ENCODE measurements at regions not wholly inside any gene's neighbourhood (a gene's known extent, or its start where the extent isn't known, plus 50 kb on each side); places are given as distances from the start of the nearest gene placed in this dataset.

DNA sequence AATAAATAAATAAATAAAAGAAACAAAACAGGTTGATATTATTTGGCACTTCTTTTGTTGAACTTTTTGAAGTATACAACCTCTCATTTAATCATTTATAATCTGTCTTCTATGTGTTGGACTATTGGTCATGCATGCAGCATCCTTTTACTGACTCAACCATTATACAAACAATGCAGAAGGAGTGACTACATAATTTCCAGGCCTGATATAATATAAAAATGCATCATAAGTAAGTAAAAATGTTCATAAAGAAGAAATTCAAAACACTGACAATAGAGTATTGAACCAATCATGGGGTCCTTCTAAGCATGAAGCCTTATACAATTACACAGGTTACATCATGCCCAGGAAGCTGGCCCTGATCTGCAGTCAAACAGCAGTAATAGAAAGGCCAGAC is 141.5 kb upstream of the FN1 start:
- Histone ChIP-seq H3K9me3 (ENCODE audit: control insufficient read depth in 2 of 2, insufficient read depth in 1 of 2, low read length in 1 of 2) (no peaks in the 10 kb centered on the region), H3K4me1 (ENCODE audit: control insufficient read depth in 2 of 2, insufficient read depth in 2 of 2, low read length in 2 of 2) (no peaks in the 10 kb centered on the region), H3K36me3 (ENCODE audit: control insufficient read depth in 2 of 2, insufficient read depth in 2 of 2, low read length in 1 of 2) (no peaks in the 10 kb centered on the region), H3K4me3 (ENCODE audit: low read length in 2 of 2) (no peak overlapping the region), H3K27me3 (ENCODE audit: control insufficient read depth in 2 of 2, insufficient read depth in 1 of 2, low read length in 1 of 2) (no peaks in the 10 kb centered on the region), H3K27ac (ENCODE audit: low read depth in 1 of 2, low read length in 1 of 2) (no peak overlapping the region)
- DNase-seq (ENCODE audit: low read depth in 6 of 9, low spot score in 9 of 9) = no peak

DNA sequence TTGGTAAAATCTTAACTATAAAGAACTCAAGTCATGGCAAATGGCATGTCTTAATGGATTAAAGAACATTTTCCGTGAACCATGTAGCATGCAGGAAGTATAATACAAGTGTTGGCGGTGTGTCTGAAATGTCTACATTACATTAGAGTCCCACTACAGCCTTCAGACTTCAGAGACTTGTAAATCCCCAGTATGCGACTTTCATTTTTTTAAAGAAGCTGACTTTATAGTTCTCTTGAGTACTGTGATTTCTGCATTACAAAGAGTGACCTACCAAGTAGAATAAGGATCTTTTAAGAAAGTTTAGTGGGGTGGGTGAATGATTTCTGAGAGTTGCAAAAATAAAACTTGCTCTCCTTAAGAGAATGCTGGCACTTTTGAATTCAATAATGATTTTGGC is 140.7 kb upstream of the FN1 start:
- Histone ChIP-seq H3K9me3 (ENCODE audit: control insufficient read depth in 2 of 2, insufficient read depth in 1 of 2, low read length in 1 of 2) (no peaks in the 10 kb centered on the region), H3K27me3 (ENCODE audit: control insufficient read depth in 2 of 2, insufficient read depth in 1 of 2, low read length in 1 of 2) (no peaks in the 10 kb centered on the region), H3K4me3 (ENCODE audit: low read length in 2 of 2) (no peak overlapping the region), H3K27ac (ENCODE audit: low read depth in 1 of 2, low read length in 1 of 2) (no peak overlapping the region), H3K4me1 (ENCODE audit: control insufficient read depth in 2 of 2, insufficient read depth in 2 of 2, low read length in 2 of 2) (no peaks in the 10 kb centered on the region), H3K36me3 (ENCODE audit: control insufficient read depth in 2 of 2, insufficient read depth in 2 of 2, low read length in 1 of 2) (no peaks in the 10 kb centered on the region)
- 95% methylated on average over 3 of the region's 3 CpGs for WGBS
- no peak for DNase-seq (ENCODE audit: low read depth in 6 of 9, low spot score in 9 of 9)

DNA sequence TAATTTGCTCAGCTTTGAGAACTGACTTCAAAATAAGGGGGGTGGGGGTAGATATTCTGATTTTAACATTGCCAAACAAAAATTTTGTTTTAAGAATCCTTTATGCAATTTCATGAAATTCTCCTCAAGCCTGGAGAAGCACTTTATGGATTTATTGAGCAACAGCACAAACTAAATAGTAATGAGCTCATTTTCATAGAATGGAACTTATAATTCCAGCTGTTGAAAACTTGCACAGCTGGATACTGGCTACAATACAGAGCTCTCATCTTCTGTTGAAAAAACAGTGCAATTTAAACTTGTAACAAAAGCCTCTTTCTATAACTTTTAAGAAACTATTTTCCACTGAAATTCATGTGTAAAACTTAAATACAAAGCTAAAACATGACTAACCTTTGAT is 137.6 kb upstream of the FN1 start:
- H3K4me3 ChIP-seq (ENCODE audit: low read length in 2 of 2) = no peak overlapping the region
- no peaks in the 10 kb centered on the region for H3K27me3 ChIP-seq (ENCODE audit: control insufficient read depth in 2 of 2, insufficient read depth in 1 of 2, low read length in 1 of 2)
- H3K4me1 ChIP-seq (ENCODE audit: control insufficient read depth in 2 of 2, insufficient read depth in 2 of 2, low read length in 2 of 2) = no peaks in the 10 kb centered on the region
- H3K27ac ChIP-seq (ENCODE audit: low read depth in 1 of 2, low read length in 1 of 2) = no peak overlapping the region
- H3K36me3 ChIP-seq (ENCODE audit: control insufficient read depth in 2 of 2, insufficient read depth in 2 of 2, low read length in 1 of 2) = no peaks in the 10 kb centered on the region
- no peaks in the 10 kb centered on the region for H3K9me3 ChIP-seq (ENCODE audit: control insufficient read depth in 2 of 2, insufficient read depth in 1 of 2, low read length in 1 of 2)
- DNase-seq (ENCODE audit: low read depth in 6 of 9, low spot score in 9 of 9) = no peak

DNA sequence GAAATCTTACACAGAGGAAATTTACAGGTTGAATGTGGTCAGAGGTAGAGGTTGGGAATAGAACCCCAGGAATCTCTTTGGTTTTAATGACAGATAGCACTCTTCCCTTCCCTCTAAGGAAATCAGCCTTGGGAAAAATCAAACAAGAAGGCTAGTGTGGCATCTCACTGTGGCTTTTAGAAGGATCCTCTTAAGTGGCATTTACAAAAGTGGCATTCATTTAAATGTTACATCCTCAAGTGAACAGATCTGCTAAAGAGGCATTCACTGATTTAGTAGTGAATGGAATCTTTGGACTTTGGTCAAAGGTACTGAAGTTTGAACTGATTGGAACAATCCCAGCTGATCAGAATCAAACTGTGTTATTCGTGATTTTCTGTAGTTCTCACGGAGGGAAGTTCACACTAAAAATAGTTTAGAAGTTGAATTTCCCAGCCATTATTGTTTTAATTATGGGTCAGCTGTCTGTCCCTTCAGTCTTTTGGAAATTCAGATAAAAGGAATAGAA is 136.5 kb upstream of the FN1 start:
- H3K9me3 ChIP-seq (ENCODE audit: control insufficient read depth in 2 of 2, insufficient read depth in 1 of 2, low read length in 1 of 2) = no peaks in the 10 kb centered on the region
- H3K4me1 ChIP-seq (ENCODE audit: control insufficient read depth in 2 of 2, insufficient read depth in 2 of 2, low read length in 2 of 2) = no peaks in the 10 kb centered on the region
- no peaks in the 10 kb centered on the region for H3K27me3 ChIP-seq (ENCODE audit: control insufficient read depth in 2 of 2, insufficient read depth in 1 of 2, low read length in 1 of 2)
- no peak for DNase-seq (ENCODE audit: low read depth in 6 of 9, low spot score in 9 of 9)
- H3K36me3 ChIP-seq (ENCODE audit: control insufficient read depth in 2 of 2, insufficient read depth in 2 of 2, low read length in 1 of 2) = no peaks in the 10 kb centered on the region
- no peak overlapping the region for H3K4me3 ChIP-seq (ENCODE audit: low read length in 2 of 2)
- 96% methylated on average over 2 of the region's 2 CpGs for WGBS
- H3K27ac ChIP-seq (ENCODE audit: low read depth in 1 of 2, low read length in 1 of 2) = no peak overlapping the region

DNA sequence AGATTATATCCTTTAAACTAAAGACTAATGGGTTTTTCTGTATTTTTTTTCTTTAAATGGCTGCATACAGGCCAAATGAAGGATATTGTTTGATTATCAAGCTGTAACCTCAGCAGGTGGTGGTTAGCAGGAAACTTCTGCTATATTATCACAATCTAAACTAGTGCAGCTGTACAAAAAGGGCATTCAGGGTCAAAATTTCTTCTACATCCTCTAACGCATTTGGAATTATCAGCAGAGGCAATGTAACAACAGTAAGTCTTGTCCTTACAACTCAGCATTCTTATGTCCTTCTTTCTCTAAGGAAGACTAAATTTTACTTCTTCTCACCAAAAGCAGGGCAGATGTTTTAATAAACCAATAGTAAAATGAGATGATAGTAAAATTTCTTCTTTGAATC is 135.8 kb upstream of the FN1 start:
- H3K36me3 ChIP-seq (ENCODE audit: control insufficient read depth in 2 of 2, insufficient read depth in 2 of 2, low read length in 1 of 2) = no peaks in the 10 kb centered on the region
- H3K4me3 ChIP-seq (ENCODE audit: low read length in 2 of 2) = no peak overlapping the region
- no peaks in the 10 kb centered on the region for H3K27me3 ChIP-seq (ENCODE audit: control insufficient read depth in 2 of 2, insufficient read depth in 1 of 2, low read length in 1 of 2)
- H3K4me1 ChIP-seq (ENCODE audit: control insufficient read depth in 2 of 2, insufficient read depth in 2 of 2, low read length in 2 of 2) = no peaks in the 10 kb centered on the region
- WGBS = 17% methylated on average over 1 of the region's 1 CpG
- no peaks in the 10 kb centered on the region for H3K9me3 ChIP-seq (ENCODE audit: control insufficient read depth in 2 of 2, insufficient read depth in 1 of 2, low read length in 1 of 2)
- no peak for DNase-seq (ENCODE audit: low read depth in 6 of 9, low spot score in 9 of 9)
- H3K27ac ChIP-seq (ENCODE audit: low read depth in 1 of 2, low read length in 1 of 2) = no peak overlapping the region

DNA sequence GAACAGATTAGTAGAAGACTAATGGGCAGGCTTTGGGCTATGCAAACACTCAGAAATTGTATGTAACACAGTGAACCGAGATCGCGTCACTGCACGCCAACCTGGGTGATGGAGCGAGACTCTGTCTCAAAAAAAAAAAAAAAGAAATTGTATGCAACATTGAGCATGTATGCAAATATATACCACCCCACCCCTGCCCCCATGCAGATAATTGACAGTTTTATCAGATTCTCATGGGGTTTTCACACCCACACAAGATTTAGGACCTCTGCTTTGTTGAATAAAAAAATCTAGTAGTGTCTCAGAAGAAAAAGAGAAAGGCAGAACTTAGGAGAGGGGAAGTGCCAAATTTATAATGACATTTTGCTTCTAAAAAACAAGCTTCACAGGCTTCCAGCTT is 131.6 kb upstream of the FN1 start:
- WGBS = 97% methylated on average over 5 of the region's 5 CpGs
- H3K4me3 ChIP-seq (ENCODE audit: low read length in 2 of 2) = no peak overlapping the region

DNA sequence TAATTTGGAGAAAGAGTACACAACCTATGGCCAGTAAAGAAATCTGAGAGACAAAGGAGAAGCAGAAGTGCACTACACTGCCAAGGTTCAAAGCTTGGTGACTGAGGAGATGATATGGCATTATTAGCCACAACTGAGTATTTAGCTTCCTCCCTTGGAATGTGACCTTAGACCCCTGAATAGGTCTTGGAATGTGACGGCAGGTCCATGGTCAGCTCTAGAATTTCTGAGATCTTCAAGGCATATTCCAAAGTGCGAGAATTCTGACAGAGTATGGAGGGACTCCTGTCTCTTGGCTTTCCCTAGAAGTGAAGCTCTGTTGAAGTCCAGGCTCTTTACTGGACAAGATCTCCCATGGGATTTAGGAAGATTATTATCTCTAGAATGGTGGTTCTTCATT is 130.0 kb upstream of the FN1 start:
- H3K36me3 ChIP-seq (ENCODE audit: control insufficient read depth in 2 of 2, insufficient read depth in 2 of 2, low read length in 1 of 2) = no peaks in the 10 kb centered on the region
- no peak overlapping the region for H3K4me3 ChIP-seq (ENCODE audit: low read length in 2 of 2)
- DNase-seq (ENCODE audit: low read depth in 6 of 9, low spot score in 9 of 9) = no peak
- H3K27ac ChIP-seq (ENCODE audit: low read depth in 1 of 2, low read length in 1 of 2) = no peak overlapping the region
- H3K9me3 ChIP-seq (ENCODE audit: control insufficient read depth in 2 of 2, insufficient read depth in 1 of 2, low read length in 1 of 2) = no peaks in the 10 kb centered on the region
- 97% methylated on average over 2 of the region's 2 CpGs for WGBS
- no peaks in the 10 kb centered on the region for H3K27me3 ChIP-seq (ENCODE audit: control insufficient read depth in 2 of 2, insufficient read depth in 1 of 2, low read length in 1 of 2)
- no peaks in the 10 kb centered on the region for H3K4me1 ChIP-seq (ENCODE audit: control insufficient read depth in 2 of 2, insufficient read depth in 2 of 2, low read length in 2 of 2)

More for the DNA sequence above, 131.6 kb upstream of the FN1 start:
- Histone ChIP-seq H3K4me1 (ENCODE audit: control insufficient read depth in 2 of 2, insufficient read depth in 2 of 2, low read length in 2 of 2) (no peaks in the 10 kb centered on the region), H3K27me3 (ENCODE audit: control insufficient read depth in 2 of 2, insufficient read depth in 1 of 2, low read length in 1 of 2) (no peaks in the 10 kb centered on the region), H3K36me3 (ENCODE audit: control insufficient read depth in 2 of 2, insufficient read depth in 2 of 2, low read length in 1 of 2) (no peaks in the 10 kb centered on the region), H3K9me3 (ENCODE audit: control insufficient read depth in 2 of 2, insufficient read depth in 1 of 2, low read length in 1 of 2) (no peaks in the 10 kb centered on the region), H3K27ac (ENCODE audit: low read depth in 1 of 2, low read length in 1 of 2) (no peak overlapping the region)
- DNase-seq (ENCODE audit: low read depth in 6 of 9, low spot score in 9 of 9) = no peak

DNA sequence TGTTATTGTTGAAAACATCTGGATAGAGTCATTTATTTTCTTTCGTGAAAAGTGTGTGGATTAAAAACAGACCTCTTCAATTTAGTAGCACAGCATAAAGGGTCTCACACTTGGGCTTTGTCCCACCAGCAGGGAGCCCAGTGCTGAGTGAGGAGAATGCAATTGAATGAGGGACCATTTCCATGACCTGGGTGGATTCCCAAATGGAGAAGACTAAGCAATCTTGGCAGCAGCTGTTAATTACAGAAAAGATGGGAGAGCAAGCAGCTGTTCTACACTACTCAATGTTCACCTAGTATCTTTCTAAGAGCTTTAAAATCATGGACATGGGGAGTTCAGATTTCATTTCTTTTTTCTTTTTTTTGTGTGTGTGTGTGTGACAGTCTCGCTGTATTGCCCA is 121.8 kb upstream of the FN1 start:
- 96% methylated on average over 2 of the region's 2 CpGs for WGBS
- no peak overlapping the region for H3K4me3 ChIP-seq (ENCODE audit: low read length in 2 of 2)
- no peak for DNase-seq (ENCODE audit: low read depth in 6 of 9, low spot score in 9 of 9)

DNA sequence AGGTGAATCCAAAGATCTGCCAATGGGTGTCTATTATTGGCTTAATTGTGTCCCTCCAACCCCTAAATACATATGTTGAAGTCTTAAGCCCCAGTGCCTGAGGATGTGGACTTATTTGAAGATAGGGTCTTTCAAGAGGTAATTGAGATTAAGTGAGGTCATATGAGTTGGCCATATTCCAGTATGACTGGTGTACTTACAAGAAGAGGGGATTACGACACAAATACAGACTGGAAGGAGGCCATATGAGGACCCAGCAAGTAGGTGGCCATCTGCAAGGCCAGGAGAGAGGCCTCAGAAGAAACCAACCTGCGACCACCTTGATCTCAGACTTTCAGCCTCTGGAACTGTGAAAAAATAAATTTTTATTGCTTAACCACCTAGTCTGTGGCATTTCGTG is 121.1 kb upstream of the FN1 start:
- no peak overlapping the region for H3K27ac ChIP-seq (ENCODE audit: low read depth in 1 of 2, low read length in 1 of 2)
- no peak for DNase-seq (ENCODE audit: low read depth in 6 of 9, low spot score in 9 of 9)
- no peaks in the 10 kb centered on the region for H3K36me3 ChIP-seq (ENCODE audit: control insufficient read depth in 2 of 2, insufficient read depth in 2 of 2, low read length in 1 of 2)
- WGBS = 89% methylated on average over 3 of the region's 3 CpGs
- H3K27me3 ChIP-seq (ENCODE audit: control insufficient read depth in 2 of 2, insufficient read depth in 1 of 2, low read length in 1 of 2) = no peaks in the 10 kb centered on the region
- no peak overlapping the region for H3K4me3 ChIP-seq (ENCODE audit: low read length in 2 of 2)
- H3K4me1 ChIP-seq (ENCODE audit: control insufficient read depth in 2 of 2, insufficient read depth in 2 of 2, low read length in 2 of 2) = no peaks in the 10 kb centered on the region
- no peaks in the 10 kb centered on the region for H3K9me3 ChIP-seq (ENCODE audit: control insufficient read depth in 2 of 2, insufficient read depth in 1 of 2, low read length in 1 of 2)

More for the DNA sequence above, 121.8 kb upstream of the FN1 start:
- H3K36me3 ChIP-seq (ENCODE audit: control insufficient read depth in 2 of 2, insufficient read depth in 2 of 2, low read length in 1 of 2) = no peaks in the 10 kb centered on the region
- H3K9me3 ChIP-seq (ENCODE audit: control insufficient read depth in 2 of 2, insufficient read depth in 1 of 2, low read length in 1 of 2) = no peaks in the 10 kb centered on the region
- no peaks in the 10 kb centered on the region for H3K27me3 ChIP-seq (ENCODE audit: control insufficient read depth in 2 of 2, insufficient read depth in 1 of 2, low read length in 1 of 2)
- no peaks in the 10 kb centered on the region for H3K4me1 ChIP-seq (ENCODE audit: control insufficient read depth in 2 of 2, insufficient read depth in 2 of 2, low read length in 2 of 2)
- H3K27ac ChIP-seq (ENCODE audit: low read depth in 1 of 2, low read length in 1 of 2) = no peak overlapping the region

All from thymus (tissue), 11 donors.